GM19372 (cell line): ENCODE measurements at regions not wholly inside any gene's neighbourhood (a gene's known extent, or its start where the extent isn't known, plus 50 kb on each side); places are given as distances from the start of the nearest gene placed in this dataset.

Experiments
- ATAC-seq: cut with Tn5 transposase; IDR thresholded peaks from one replicate; pipeline ENCODE4 v1.9.1; 2021; ENCODE audit warnings: mild to moderate bottlenecking, low read depth, moderate library complexity; ENCODE audit not compliant: unreplicated experiment

DNA sequence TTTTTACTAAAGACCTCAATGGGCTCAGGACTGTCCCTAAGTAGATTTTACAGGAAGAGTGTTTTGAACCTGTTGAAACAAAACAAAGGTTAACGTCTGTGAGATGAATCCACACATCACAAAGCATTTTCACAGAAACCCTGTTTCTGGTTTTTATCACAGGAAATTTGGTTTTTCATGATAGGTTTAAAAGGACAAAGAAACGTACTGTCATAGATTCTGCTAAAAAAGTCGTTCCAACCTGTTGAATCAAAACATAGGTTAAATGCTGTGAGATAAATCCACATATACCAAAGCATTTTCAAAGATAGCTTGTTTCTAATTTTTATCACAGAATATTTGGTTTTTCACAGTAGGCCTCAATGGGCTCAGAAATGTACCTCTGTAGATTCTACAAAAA, 1531.0 kb downstream of the UQCRFS1 start:
- ATAC-seq, result no peak

DNA sequence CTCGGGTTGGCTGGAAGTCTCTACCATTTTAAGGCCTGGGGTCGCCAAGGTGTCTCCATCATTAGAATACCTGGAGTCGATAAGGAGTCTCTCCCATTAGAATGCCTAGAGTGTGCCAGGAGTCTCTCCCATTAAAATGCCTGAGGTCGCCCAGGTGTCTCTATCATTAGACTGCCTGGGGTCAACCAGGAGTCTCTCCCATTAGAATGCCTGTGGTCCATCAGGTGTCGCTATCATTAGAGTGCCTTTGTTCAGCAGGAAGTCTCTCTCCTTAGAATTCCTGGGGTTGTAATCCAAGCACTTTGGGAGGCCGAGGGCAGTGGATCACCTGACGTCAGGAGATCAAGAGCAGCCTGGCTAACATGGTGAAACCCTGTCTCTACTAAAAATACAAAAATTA, 1533.0 kb downstream of the UQCRFS1 start:
- no peak for ATAC-seq

DNA sequence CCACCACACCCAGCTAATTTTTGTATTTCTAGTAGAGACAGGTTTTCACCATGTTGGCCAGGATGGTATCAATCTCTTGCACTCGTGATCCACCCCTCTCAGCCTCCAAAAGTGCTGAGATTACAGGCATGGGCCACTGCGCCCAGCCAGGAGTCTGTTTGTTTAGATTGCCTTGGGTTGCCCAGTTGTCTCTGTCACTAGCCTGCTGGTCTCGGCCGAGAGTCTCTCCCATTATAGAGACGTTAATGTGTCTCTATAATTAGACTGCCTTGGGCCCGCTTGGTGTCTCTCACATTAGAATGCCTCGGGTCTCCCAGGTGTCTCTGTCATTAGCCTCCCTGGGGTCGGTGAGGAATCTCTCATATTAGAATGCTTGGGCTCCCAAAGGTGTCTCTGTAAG, 1533.6 kb downstream of the UQCRFS1 start:
- no peak for ATAC-seq

DNA sequence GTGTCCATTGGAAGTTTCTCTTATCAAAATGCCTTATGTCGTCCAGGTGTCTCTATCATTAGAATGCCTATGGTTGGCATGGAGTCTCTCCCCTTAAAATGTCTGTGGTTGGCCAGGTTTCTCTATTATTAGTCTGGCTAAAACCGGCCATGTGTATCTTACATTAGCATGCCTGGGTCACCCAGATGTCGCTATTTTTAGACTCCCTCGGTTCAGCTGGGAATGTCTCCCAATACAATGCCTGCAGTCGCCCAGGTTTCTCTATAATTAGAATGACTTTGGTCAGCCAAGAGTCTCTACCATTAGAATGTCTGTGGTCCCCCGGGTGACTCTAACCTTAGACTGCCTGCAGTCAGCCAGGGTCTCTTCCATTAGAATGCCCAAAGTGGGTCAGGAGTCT, 1536.1 kb downstream of the UQCRFS1 start:
- ATAC-seq, result no peak

DNA sequence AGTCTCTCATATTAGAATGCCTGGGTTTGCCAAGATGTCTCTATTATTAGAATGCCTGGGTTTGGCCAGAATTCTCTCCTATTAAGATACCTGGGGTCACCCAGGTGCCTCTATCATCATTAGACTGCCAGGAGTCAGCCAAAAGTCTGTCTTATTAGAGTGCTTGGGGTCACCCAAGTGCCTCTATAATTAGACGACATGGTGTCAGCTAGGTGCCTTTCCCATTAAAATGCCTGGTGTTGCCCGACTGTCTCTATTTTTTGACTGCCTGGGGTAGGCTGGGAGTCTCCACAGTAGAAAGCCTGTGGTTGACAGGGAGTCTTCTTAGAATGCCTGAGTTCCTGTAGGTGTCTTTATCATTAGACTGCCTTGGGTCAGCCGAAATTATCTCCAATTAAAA, 1536.6 kb downstream of the UQCRFS1 start:
- no peak for ATAC-seq

DNA sequence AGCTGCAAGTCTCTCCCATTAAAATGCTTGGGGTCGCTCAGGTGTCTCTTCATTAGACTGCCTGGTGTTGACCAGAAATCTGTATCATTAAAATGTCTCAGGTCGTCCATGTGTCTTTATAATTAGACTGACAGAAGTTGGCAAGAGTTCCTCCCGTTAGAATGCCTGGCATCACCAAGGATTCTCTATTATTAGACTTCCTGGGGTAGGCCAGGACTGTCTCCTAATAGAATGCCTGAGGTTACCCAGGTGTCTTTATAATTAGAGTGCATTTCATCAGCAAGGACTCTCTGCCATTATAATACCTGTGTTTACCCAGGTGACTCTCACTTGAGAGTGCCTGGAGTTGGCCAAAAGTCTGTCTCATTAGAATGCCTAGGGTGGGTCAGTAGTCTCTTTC, 1537.2 kb downstream of the UQCRFS1 start:
- no peak for ATAC-seq

DNA sequence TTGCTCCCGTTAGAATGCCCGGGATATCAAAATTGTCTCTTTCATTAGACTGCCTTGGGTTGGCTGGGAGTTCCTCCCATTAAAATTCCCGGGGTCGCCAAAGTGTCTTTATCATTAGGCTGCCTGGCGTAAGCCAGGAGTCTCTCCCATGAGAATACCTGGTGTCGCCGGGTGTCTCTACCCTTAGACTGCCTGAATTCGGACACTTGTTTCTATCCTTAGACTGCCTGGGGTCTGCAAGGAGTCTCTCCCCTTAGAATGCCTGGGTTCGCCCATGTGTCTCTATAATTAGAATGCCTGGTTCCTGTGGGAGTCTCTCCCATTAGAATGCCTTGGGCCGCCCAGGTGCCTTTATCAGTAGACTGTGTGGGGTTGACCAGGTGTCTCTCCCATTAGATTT, 1538.2 kb downstream of the UQCRFS1 start:
- no peak for ATAC-seq

DNA sequence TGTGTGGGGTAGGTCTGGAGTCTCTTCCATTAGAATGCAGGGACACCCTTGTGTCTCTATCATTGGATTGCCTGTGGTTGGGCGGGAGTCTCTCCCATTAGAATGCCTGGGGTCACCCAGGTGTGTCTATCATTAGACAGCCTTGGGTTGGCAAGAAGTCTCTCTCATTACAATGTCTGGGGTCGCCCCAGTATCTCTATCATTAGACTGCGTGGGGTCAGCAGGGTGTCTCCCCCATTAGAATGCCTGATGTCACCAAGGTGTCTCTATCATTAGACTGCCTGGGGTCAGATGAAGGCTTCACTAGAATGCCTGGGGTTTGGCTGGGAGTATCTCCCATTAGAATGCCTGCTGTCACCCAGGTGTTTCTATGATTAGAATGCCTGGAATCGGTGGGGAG, 1539.0 kb downstream of the UQCRFS1 start:
- no peak for ATAC-seq

DNA sequence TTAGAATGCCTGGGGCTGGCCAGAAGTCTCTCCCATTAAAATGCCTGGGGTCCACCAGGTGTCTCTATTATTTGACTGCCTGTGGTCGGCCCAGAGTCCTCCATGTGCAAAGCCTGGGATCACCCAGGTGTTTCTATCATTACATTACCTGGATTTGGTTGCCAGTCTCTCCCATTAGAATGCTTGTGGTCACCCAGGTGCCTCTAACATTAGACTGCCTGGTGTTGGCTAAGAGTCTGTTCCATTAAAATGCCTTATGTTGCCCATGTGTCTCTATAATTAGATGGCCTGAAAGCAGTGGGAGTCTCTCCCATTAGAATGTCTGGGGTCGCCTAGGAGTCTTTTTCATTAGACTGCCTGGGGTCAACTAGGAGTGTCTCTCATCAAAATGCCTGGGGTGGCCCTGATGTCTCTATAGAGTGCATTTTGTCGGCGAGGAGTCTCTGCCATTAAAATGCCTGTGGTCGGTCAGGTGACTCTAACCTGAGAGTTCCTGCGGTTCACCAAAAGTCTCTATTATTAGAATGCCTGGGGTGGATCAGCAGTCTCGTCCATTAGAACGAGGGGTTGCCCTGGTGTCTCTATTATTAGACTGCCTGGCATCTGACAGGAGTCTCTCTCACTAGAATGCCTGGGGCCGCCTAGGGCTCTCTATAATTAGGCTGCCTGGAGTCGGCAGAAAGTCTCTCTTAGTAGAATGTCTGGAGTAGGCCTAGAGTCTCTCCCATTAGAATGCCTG, 1540.5 kb downstream of the UQCRFS1 start:
- no peak for ATAC-seq

DNA sequence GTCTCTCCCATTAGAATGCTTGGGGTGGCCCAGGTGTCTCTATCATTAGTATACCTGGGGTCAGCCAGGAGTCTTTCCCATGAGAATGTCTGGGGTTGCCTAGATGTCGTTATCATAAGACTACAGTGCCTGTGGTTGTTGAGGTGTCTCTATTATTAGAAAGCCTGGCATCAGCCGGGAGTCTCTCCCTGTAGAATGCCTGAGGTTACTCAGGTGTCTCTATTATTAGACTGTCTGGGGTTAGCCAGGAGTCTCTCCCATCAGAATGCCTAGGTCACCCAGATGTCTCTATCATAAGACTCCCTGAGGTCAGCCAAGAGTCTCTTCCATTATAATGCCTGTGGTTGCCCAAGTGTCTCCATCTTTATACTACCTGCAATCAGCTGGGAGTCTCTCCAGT, 1541.1 kb downstream of the UQCRFS1 start:
- ATAC-seq, result no peak

DNA sequence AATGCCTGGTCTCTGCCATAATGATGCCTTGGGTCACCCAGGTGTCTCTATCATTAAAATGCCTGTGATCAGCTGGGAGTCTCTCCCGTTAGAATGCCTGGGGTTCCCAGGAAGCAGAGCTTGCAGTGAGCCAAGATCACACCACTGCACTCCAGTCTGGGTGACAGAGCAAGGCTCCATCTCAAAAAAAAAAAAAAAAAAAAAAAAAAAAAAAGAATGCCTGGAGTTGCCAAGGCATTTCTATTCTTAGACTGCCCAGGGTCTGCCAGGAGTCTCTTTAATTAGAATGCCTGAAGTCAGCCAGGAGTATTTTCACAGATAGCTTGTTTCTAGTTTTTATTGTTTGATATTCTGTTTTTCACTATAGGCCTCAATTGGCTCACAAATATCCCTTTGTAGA, 1552.5 kb downstream of the UQCRFS1 start:
- no peak for ATAC-seq

DNA sequence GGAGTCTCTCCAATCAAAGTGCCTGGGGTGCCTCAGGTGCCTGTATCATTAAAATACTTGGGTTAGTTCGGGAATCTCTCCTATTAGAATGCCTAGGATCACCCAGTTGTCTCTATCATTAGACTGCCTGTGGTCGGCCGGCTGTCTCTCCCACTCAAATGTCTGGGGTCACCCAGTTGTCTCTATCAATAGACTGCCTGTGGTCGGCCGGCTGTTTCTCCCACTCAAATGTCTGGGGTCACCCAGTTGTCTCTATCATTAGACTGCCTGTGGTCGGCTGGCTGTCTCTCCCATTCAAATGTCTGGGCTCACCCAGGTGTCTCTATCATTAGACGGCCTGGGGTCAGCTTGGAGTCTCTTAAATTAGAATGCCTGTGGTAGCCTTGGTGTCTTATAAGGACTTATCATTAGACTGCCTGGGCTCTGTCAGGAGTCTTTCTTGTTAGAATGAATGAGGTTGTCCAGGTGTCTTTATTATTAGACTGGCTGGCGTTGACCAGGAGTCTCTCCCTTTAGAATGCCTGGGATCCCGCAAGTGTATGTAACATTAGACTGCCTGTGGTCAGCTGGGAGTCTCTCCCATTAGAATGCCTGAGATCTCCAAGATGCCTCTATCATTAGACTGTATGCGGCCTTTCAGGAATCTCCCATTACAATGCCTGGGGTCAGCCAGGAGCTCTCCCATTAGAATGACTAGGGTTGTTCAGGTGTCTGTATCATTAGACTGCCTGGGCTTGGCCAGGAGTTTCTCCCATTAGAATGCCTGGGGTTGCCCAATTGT, 1555.5 kb downstream of the UQCRFS1 start:
- no peak for ATAC-seq

DNA sequence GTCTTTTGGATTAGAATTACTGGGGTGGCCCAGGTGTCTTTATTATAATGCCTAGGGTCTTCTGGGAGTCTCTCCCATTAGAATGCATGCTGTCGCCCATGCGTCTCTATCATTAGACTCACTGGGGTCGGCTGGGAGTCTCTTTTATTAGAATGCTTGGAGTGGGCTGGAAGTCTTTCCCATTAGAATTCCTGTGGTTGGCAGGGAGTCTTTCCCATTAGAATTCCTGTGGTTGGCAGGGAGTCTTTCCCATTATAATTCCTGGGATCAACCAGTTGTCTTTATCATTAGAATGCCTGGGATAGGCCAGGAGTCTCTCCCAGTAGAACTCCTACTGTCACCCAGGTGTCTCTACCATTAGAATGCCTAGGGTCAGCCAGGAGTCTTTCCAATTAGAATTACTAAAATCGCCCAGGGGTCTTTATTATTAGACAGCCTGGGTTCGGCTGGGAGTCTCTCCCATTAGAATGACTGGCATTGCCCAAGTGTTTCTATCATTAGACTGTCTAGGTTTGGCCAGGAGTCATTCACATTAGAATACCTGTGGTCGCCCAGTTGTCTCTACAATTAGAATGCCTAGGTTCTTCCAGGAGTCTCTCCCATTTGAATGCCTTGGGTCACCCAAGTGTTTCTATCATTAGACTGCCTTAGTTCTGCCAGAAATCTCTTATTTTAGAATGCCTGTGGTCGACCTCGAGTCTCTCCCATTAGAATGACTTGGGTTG, 1558.5 kb downstream of the UQCRFS1 start:
- no peak for ATAC-seq

DNA sequence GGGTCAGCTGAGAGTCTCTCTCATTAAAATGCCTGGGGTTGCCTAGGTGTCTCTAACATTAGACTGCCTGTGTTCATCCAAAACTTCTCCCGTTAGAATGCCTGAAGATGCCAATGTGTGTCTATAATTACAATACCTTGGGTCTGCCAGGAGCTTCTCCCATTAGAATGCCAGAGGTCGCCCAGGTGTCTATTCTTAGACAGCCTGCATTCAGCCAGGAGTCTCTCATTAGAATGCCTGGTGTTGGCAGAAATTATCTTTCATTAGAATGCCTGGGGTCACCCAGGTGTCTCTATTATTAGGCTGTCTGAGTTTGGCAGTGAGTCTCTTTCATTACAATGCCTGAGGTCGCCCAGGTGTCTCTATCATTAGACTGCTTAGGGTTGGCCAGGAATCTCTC, 1560.2 kb downstream of the UQCRFS1 start:
- ATAC-seq, result no peak

DNA sequence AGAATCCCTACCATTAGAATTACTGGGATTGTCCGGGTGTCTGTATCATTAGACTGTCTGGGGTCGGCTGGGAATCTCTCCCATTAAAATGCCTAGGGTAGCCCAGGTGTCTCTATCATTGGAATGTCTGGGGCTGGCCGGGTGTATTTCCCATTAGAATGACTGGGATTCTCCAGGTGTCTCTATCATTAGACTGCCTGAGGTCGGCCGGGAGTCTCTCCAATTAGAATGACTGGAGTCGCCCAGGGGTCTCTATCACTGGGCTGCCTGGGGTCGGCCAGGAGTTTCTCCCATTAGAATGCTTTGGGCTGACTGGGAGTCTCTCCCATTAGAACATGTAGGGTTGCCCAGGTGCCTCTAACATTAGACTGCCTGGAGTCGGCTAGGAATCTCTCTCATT, 1560.7 kb downstream of the UQCRFS1 start:
- ATAC-seq, result no peak

DNA sequence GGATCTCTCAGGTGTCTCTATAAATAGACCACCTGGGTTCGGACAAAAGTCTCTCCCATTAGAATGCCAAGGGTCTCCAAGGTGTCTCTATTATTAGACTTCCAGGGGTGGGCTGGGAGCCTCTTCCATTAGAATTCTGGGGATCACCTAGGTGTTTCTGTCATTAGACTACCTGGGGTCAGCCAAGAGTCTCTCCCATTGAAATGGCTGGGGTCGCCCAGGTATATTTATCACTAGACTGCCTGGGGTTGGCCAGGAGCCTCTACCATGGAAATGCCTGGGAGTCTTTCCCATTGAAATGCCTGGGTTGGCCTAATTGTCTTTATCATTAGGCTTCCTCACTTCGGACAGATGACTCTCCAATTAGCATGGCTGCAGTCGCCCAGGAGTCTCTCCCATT, 1565.5 kb downstream of the UQCRFS1 start:
- no peak for ATAC-seq

DNA sequence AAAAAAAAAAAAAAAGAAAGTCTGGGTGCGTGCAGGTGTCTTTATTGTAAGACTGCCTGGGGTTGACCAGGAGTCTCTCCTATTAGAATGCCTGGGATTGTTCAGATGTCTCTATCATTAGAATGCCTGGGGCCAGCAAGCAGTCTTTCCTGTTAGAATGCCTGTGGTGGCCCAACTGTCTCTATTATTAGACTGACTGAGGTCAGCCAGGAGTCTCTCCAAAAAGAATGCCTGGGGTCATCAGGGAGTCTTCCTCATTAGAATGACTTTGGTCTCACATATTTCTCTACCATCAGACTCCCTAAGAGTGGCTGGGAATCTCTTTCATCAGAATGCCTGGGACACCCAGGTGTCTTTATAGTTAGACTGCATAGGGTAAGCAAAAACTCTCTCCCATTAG, 1577.5 kb downstream of the UQCRFS1 start:
- ATAC-seq, result no peak

DNA sequence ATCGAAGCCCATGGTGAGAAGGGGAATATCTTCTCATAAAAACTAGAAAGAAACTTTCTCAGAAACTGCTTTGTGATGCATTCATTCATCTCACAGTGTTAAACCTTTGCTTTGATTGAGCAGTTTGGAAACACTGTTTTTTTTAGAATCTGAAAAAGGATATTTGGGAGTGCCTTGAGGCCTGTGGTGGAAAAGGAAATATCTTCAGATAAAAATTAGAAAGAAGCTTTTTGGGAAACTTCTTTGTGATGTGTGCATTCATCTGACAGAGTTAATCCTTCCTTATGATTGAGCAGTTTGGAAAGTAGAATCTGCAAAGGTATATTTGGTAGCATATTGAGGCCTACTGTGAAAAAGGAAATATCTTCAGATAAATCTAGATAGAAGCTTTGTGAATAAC, 1594.9 kb downstream of the UQCRFS1 start:
- no peak for ATAC-seq

DNA sequence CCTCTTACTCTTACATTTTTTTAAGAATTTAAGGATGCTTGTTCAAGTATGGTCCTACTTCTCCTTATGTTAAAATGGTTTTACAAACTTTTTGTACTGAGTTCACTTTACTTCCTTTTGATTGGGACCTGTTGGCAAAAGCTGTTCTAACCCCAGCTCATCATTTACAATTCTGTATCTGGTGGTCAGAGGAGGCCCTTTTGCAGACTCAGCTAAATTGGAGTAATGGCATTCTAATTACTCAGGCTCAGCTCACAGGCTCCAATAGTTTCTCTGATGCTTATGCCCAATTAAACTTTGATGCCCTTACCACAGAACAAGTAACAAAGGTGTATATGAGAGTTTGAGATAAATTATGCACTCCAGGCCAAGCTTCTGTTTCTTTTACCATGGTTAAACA, 1632.0 kb downstream of the UQCRFS1 start:
- no peak for ATAC-seq
